WTC11 (cell line): ENCODE measurements at regions not wholly inside any gene's neighbourhood (a gene's known extent, or its start where the extent isn't known, plus 50 kb on each side); places are given as distances from the start of the nearest gene placed in this dataset.

Source experiments
- ATAC-seq: fragments of 200-7000 bp; cut with Tn5 transposase; 2 replicates; pipeline ENCODE4 v1.10.0; 2021; ENCODE audit warnings: mild to moderate bottlenecking, moderate library complexity
- CTCF ChIA-PET: fragments of 300-600 bp; sonication (Branson Sonifier 250); formaldehyde crosslinking; loops from one replicate; lab custom pipeline; 2021; ENCODE audit warnings: antibody characterized with exemption; lab: Charles Lee
- POLR2A ChIA-PET: fragments of 350-600 bp; sonication (Branson Sonifier 250); formaldehyde crosslinking; loops from one replicate; lab custom pipeline; 2021; ENCODE audit warnings: antibody characterized with exemption; lab: Charles Lee
- DNase-seq: peaks from one replicate; pipeline ENCODE4 v3.0.0; 2021; ENCODE audit warnings: low spot score
- H3K27ac Mint-ChIP-seq: 2 replicates; pipeline ENCODE4 v1.8.0; 2021; ENCODE audit warnings: mixed read lengths
- H3K27me3 Mint-ChIP-seq: 2 replicates; pipeline ENCODE4 v1.8.0; 2021; ENCODE audit warnings: low read depth, mild to moderate bottlenecking, moderate library complexity, mixed read lengths
- H3K36me3 Mint-ChIP-seq: 2 replicates; pipeline ENCODE4 v1.8.0; 2021; ENCODE audit warnings: mixed read lengths
- H3K4me1 Mint-ChIP-seq: 2 replicates; pipeline ENCODE4 v1.8.0; 2022; ENCODE audit warnings: mixed read lengths
- H3K4me3 Mint-ChIP-seq: 2 replicates; pipeline ENCODE4 v1.8.0; 2021; ENCODE audit warnings: mild to moderate bottlenecking, moderate library complexity, mixed read lengths
- H3K9me3 Mint-ChIP-seq: 2 replicates; pipeline ENCODE4 v1.8.0; 2021; ENCODE audit warnings: mixed read lengths
- ARID4B ChIP-seq: sonication (generic); formaldehyde crosslinking; IDR thresholded peaks from 2 replicates; pipeline ENCODE4 v1.8.0; 2023; ENCODE audit warnings: missing genetic modification reagents, mild to moderate bottlenecking, borderline replicate concordance
- CDX4 ChIP-seq: fragments of 250-450 bp; sonication (Bioruptor Pico); IDR thresholded peaks from 2 replicates; pipeline ENCODE4 v1.9.0; 2021; ENCODE audit warnings: moderate library complexity, mild to moderate bottlenecking, inconsistent platforms, borderline replicate concordance
- ELF4 ChIP-seq: sonication (generic); formaldehyde crosslinking; IDR thresholded peaks from 2 replicates; pipeline ENCODE4 v1.8.1; 2022; ENCODE audit warnings: low read depth, mild to moderate bottlenecking, moderate library complexity, missing genetic modification reagents
- EMX1 ChIP-seq: fragments of 250-450 bp; sonication (Bioruptor Pico); IDR thresholded peaks from 2 replicates; pipeline ENCODE4 v1.8.0; 2021; ENCODE audit warnings: mild to moderate bottlenecking
- ESRRA ChIP-seq: sonication (generic); formaldehyde crosslinking; IDR thresholded peaks from 2 replicates; pipeline ENCODE4 v1.8.1; 2022; ENCODE audit warnings: mild to moderate bottlenecking, missing genetic modification reagents, borderline replicate concordance
- ETV6 ChIP-seq: sonication (generic); formaldehyde crosslinking; IDR thresholded peaks from 2 replicates; pipeline ENCODE4 v1.8.1; 2022; ENCODE audit warnings: mild to moderate bottlenecking, missing genetic modification reagents
- FOXP1 ChIP-seq: sonication (generic); formaldehyde crosslinking; IDR thresholded peaks from 2 replicates; pipeline ENCODE4 v1.8.0; 2022; ENCODE audit warnings: missing genetic modification reagents, mild to moderate bottlenecking, moderate library complexity, borderline replicate concordance
- GRHL2 ChIP-seq: fragments of 250-450 bp; sonication (Bioruptor Pico); IDR thresholded peaks from 2 replicates; pipeline ENCODE4 v1.8.0; 2022; ENCODE audit warnings: mild to moderate bottlenecking, moderate library complexity; ENCODE audit not compliant: insufficient replicate concordance, severe bottlenecking
- HMGA2 ChIP-seq: fragments of 250-450 bp; sonication (Bioruptor Pico); IDR thresholded peaks from 2 replicates; pipeline ENCODE4 v1.4.0; 2021; ENCODE audit warnings: mild to moderate bottlenecking, moderate library complexity
- HMGXB4 ChIP-seq: sonication (generic); formaldehyde crosslinking; IDR thresholded peaks from 2 replicates; pipeline ENCODE4 v1.8.1; 2023; ENCODE audit warnings: mild to moderate bottlenecking, moderate library complexity, missing genetic modification reagents
- MLX ChIP-seq: sonication (generic); formaldehyde crosslinking; IDR thresholded peaks from 2 replicates; pipeline ENCODE4 v1.8.1; 2023; ENCODE audit warnings: mild to moderate bottlenecking, missing genetic modification reagents, moderate library complexity
- NFYB ChIP-seq: sonication (generic); formaldehyde crosslinking; conservative IDR thresholded peaks from 2 replicates; pipeline ENCODE4 v1.8.0; 2022; ENCODE audit warnings: low read depth, missing genetic modification reagents
- NR1H2 ChIP-seq: sonication (generic); formaldehyde crosslinking; IDR thresholded peaks from 2 replicates; pipeline ENCODE4 v1.9.0; 2021; ENCODE audit warnings: mild to moderate bottlenecking, moderate library complexity, missing genetic modification reagents
- PRRX2 ChIP-seq: fragments of 250-450 bp; sonication (Bioruptor Pico); IDR thresholded peaks from 2 replicates; pipeline ENCODE4 v1.8.0; 2021; ENCODE audit warnings: mild to moderate bottlenecking
- TP53 ChIP-seq: sonication (generic); formaldehyde crosslinking; IDR thresholded peaks from 2 replicates; pipeline ENCODE4 v1.8.1; 2023; ENCODE audit warnings: mild to moderate bottlenecking, missing genetic modification reagents
- USF2 ChIP-seq: sonication (generic); formaldehyde crosslinking; IDR thresholded peaks from 2 replicates; pipeline ENCODE4 v1.8.1; 2023; ENCODE audit warnings: mild to moderate bottlenecking, missing genetic modification reagents, moderate library complexity
- ZSCAN18 ChIP-seq: fragments of 250-450 bp; sonication (Bioruptor Pico); IDR thresholded peaks from 2 replicates; pipeline ENCODE4 v2.1.2; 2022; ENCODE audit warnings: mild to moderate bottlenecking, moderate library complexity
- TF ChIP-seq, protein P1 (sequence below): sonication (generic); formaldehyde crosslinking; IDR thresholded peaks from 2 replicates; pipeline ENCODE4 v1.8.0; 2023; ENCODE audit warnings: mild to moderate bottlenecking, missing genetic modification reagents

DNA sequence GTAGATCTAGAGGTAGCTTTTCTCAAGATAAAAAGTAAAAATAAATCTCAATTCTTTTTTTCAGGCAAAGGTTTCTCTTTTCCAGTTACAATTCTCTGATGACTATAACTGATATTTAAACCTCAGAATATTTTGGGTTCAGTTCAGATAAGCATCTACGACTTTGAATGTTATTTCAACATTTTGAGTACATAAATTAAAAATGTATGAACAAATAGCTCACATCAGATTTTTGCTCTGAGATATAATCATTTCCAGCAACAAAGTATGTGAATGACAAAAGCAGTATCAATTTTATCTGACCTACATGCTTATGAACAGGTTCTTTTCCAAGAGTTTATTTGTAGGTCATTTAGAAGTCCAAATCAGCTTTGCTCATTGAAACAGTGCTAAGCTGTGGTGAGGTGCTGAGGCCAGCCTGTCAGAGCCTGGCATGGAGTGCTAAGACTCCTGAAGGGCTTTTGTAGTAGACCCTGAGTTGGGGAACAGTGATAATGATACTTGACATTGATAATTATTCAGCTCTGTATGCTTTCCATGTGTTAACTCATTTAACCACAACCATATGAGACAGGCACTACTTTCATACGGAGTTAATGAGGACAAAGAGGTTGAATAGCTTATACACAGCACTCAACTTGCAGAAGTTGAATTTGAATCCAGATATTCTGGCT lies 205.0 kb upstream of the DCN start (continued):
- TF ChIP-seq HMGXB4 (CRISPR knock-in tag): no peak
- TF ChIP-seq NFYB (CRISPR knock-in tag): no peak
- TF ChIP-seq HMGA2: no peak
- no peak for TF ChIP-seq TP53 (CRISPR knock-in tag)
- TF ChIP-seq ARID4B (CRISPR knock-in tag): no peak
- no peak for TF ChIP-seq ZSCAN18 (CRISPR knock-in tag)
- no peak for TF ChIP-seq CDX4 (CRISPR knock-in tag)
- TF ChIP-seq EMX1 (CRISPR knock-in tag): no peak
- no peak for TF ChIP-seq NR1H2
- TF ChIP-seq, all 79 proteins: peak for 0

- H3K4me3 Mint-ChIP-seq: no peak overlapping the region
- POLR2A ChIA-PET: no interaction called here
- H3K27ac Mint-ChIP-seq: no peak overlapping the region
- peaks cover 23% of the 10 kb centered on the region for H3K4me1 Mint-ChIP-seq
- H3K27me3 Mint-ChIP-seq: no peaks in the 10 kb centered on the region
- 0 out of 2 replicates have a peak, but pooled peaks cover 2% of the 10 kb centered on the region for H3K9me3 Mint-ChIP-seq
- no peaks in the 10 kb centered on the region for H3K36me3 Mint-ChIP-seq
- CTCF ChIA-PET: no interaction called here
- DNase-seq (no peak), ATAC-seq (no peak)
- TF ChIP-seq GRHL2 (no peak), HMGA2 (no peak), FOXP1 (CRISPR knock-in tag) (no peak), ELF4 (CRISPR knock-in tag) (no peak), MLX (CRISPR knock-in tag) (no peak)
- TF ChIP-seq, all 79 proteins: peak for 0
These were observed 202.2 kb upstream of the DCN start for GRCh38 chr12:91384806-91385205.

DNA sequence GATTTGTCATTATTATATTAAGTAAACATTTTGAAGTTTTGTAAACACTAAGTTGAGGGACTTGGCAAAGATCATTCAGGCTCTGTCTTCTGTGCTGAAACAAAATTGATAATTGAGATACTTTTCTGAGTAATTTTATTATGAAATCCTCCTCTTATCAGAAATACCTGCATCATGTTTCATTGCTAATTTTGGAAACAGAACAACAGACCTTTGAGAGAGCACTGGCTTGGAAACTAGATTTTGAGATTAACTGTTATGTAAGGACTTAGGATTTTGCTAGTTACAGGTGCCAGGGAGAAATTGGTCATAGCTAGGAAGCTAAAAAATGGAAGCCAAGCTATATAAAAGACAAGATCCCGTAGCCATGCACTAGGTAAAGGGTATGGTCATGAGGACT lies 201.7 kb upstream of the DCN start:
- no peak overlapping the region for H3K27ac Mint-ChIP-seq
- peaks cover 27% of the 10 kb centered on the region for H3K4me1 Mint-ChIP-seq
- H3K36me3 Mint-ChIP-seq: no peaks in the 10 kb centered on the region
- ATAC-seq (no peak), DNase-seq (no peak)
- ChIA-PET CTCF (no interaction called here), POLR2A (interaction anchor here (0.6 kb wide), 1 partner anchor 1999 kb away, joined by 4 read pairs; no protein-coding TSS in a partner anchor)
- H3K27me3 Mint-ChIP-seq: no peaks in the 10 kb centered on the region
- H3K4me3 Mint-ChIP-seq: no peak overlapping the region
- no peaks in the 10 kb centered on the region for H3K9me3 Mint-ChIP-seq
- TF ChIP-seq, protein P1, sequence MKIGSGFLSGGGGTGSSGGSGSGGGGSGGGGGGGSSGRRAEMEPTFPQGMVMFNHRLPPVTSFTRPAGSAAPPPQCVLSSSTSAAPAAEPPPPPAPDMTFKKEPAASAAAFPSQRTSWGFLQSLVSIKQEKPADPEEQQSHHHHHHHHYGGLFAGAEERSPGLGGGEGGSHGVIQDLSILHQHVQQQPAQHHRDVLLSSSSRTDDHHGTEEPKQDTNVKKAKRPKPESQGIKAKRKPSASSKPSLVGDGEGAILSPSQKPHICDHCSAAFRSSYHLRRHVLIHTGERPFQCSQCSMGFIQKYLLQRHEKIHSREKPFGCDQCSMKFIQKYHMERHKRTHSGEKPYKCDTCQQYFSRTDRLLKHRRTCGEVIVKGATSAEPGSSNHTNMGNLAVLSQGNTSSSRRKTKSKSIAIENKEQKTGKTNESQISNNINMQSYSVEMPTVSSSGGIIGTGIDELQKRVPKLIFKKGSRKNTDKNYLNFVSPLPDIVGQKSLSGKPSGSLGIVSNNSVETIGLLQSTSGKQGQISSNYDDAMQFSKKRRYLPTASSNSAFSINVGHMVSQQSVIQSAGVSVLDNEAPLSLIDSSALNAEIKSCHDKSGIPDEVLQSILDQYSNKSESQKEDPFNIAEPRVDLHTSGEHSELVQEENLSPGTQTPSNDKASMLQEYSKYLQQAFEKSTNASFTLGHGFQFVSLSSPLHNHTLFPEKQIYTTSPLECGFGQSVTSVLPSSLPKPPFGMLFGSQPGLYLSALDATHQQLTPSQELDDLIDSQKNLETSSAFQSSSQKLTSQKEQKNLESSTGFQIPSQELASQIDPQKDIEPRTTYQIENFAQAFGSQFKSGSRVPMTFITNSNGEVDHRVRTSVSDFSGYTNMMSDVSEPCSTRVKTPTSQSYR (CRISPR knock-in tag): no peak
- no peak for TF ChIP-seq USF2 (CRISPR knock-in tag)
- no peak for TF ChIP-seq ZSCAN18 (CRISPR knock-in tag)
- no peak for TF ChIP-seq ESRRA (CRISPR knock-in tag)
- TF ChIP-seq ELF4 (CRISPR knock-in tag): no peak
- no peak for TF ChIP-seq ETV6
- no peak for TF ChIP-seq PRRX2
